ENCODE measurements at regions not wholly inside any gene's neighbourhood (a gene's known extent, or its start where the extent isn't known, plus 50 kb on each side); places are given as distances from the start of the nearest gene placed in this dataset.
A peak's percentile ranks its signal among the peaks of the same experiment; 100 is the strongest.

DNA sequence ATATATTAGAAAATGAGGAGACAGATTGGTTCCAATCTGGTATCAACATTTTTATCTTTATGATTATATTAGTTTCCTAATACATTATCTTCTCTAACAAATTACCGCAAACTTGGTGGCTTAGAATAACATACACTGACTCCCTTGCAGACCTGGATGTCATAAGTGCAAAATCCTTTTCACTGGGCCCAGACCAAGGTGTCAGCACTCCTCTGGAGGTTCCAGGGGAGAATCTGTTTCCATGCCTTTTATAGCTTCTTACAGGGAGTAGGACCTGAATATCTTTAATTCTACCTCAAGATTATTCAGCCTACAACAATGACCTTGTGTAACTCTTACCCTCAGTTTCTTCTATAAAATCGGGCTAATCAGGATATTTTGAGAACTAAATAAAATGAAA is 329.9 kb upstream of the GRM3 start:
- H3K4me3 ChIP-seq: no peak overlapping the region
- no peak for DNase-seq
- H3K4me1 ChIP-seq: no peaks in the 10 kb centered on the region
- no peaks in the 10 kb centered on the region for H3K27me3 ChIP-seq
- intact Hi-C loops (cut with DNase I; ENCODE audit: low total_unique reads): no loop called here
- 60 to 65% methylated on average over 2 of the region's 2 CpGs for WGBS, 2 donors
- no peak overlapping the region for H3K27ac ChIP-seq
- H3K36me3 ChIP-seq (ENCODE audit: low read depth, missing control alignments): no peaks in the 10 kb centered on the region
- H3K9me3 ChIP-seq: no peaks in the 10 kb centered on the region
- TF ChIP-seq, protein P1, sequence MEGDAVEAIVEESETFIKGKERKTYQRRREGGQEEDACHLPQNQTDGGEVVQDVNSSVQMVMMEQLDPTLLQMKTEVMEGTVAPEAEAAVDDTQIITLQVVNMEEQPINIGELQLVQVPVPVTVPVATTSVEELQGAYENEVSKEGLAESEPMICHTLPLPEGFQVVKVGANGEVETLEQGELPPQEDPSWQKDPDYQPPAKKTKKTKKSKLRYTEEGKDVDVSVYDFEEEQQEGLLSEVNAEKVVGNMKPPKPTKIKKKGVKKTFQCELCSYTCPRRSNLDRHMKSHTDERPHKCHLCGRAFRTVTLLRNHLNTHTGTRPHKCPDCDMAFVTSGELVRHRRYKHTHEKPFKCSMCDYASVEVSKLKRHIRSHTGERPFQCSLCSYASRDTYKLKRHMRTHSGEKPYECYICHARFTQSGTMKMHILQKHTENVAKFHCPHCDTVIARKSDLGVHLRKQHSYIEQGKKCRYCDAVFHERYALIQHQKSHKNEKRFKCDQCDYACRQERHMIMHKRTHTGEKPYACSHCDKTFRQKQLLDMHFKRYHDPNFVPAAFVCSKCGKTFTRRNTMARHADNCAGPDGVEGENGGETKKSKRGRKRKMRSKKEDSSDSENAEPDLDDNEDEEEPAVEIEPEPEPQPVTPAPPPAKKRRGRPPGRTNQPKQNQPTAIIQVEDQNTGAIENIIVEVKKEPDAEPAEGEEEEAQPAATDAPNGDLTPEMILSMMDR (IDR thresholded peaks at IDR 0.05): no peak
- no peak for TF ChIP-seq POLR2A (IDR thresholded peaks at IDR 0.05)

DNA sequence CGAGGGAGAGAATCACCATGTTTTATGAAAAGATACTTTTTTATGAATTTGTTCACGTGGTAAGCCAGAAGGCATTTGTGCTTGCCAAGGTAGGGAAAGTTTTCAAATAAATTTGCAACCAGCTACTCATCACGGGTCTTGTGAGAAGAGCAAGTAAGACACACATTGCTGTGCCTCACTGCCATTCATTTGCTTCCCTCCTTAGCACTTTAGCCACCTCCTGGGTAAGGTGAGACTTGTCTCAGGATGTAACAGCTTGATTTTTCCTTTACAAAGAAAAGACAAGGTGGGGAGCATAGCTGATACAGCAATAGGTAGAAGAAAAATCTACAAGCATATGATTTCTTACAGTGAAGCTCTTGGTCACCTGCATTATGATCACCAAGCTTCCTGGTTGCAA is 342.4 kb upstream of the GRM3 start:
- Histone ChIP-seq H3K4me3 (no peak overlapping the region), H3K36me3 (ENCODE audit: low read depth, missing control alignments) (no peaks in the 10 kb centered on the region), H3K4me1 (no peaks in the 10 kb centered on the region), H3K27me3 (no peaks in the 10 kb centered on the region), H3K9me3 (no peaks in the 10 kb centered on the region), H3K27ac (no peak overlapping the region)
- no peak for DNase-seq
- TF ChIP-seq, protein P1 (IDR thresholded peaks at IDR 0.05): no peak
- intact Hi-C loops (cut with DNase I; ENCODE audit: low total_unique reads): no loop called here
- 43 to 61% methylated on average over 3 of the region's 3 CpGs for WGBS, 2 donors

DNA sequence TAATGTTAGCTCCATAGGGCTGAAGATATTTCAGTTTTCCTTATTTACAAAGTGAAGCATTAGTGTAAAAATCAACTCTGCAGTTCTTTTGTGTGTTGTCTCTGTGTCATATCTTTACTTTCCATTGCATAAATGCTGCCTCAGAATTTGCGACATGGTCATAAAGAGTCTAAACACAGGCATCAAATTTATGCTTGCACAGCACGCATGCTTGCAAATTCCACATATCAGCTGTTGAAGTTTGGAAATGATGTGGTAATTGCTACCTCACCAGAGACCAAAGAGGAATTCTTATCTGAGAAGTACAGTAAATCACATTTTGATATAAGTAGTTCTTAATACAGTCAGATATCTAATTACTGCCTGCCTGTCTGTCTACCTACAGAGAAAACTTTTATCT is 348.2 kb upstream of the GRM3 start:
- Histone ChIP-seq H3K36me3 (ENCODE audit: low read depth, missing control alignments) (no peaks in the 10 kb centered on the region), H3K27ac (no peak overlapping the region), H3K4me3 (no peak overlapping the region), H3K27me3 (no peaks in the 10 kb centered on the region), H3K4me1 (no peaks in the 10 kb centered on the region), H3K9me3 (no peaks in the 10 kb centered on the region)
- intact Hi-C loops (cut with DNase I; ENCODE audit: low total_unique reads): no loop called here
- no peak for DNase-seq
- 58 to 73% methylated on average over 2 of the region's 2 CpGs for WGBS, 2 donors
- no peak for TF ChIP-seq POLR2A (IDR thresholded peaks at IDR 0.05)
- TF ChIP-seq, protein P1 (IDR thresholded peaks at IDR 0.05): no peak

DNA sequence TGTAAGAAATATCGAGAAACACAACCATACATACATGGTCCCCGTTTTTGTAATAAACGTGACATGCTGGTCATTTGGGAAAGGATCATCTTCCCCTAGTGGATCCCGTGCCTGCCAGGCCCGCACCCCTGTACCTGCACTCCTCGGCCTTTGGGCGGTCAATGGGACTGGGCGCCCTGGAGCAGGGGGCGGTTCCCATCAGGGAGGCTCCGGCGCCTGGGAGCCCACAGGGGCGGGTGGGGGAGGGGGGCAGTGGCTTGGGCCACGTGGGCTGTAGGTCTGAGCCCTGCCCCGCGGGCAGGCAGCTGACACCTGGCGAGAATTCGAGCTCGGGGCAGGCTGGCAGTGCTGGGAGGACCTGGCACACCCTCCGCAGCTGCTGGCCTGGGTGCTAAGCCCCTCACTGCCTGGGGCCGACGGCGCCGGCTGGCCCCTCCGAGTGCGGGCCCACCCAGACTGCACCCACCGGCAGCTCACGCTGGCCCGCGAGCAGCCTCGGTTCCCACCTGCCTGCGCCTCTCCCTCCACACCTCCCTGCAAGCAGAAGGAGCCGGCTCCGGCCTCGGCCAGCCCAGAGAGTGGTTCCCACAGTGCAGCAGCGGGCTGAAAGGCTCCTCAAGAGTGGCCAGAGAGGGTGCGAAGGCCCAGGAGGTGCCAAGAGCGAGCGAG is 361.6 kb upstream of the GRM3 start:
- no peaks in the 10 kb centered on the region for H3K36me3 ChIP-seq (ENCODE audit: low read depth, missing control alignments)
- no peaks in the 10 kb centered on the region for H3K4me1 ChIP-seq
- WGBS, 2 donors: 46 to 80% methylated on average over 15 to 38 of the region's 38 CpGs
- TF ChIP-seq, protein P1 (IDR thresholded peaks at IDR 0.05): no peak
- no peak for TF ChIP-seq POLR2A (IDR thresholded peaks at IDR 0.05)
- H3K27ac ChIP-seq: no peak overlapping the region
- H3K9me3 ChIP-seq: no peaks in the 10 kb centered on the region
- intact Hi-C loops (cut with DNase I; ENCODE audit: low total_unique reads): no loop called here
- H3K4me3 ChIP-seq: peak overlapping the region in 1 of 2 donors; percentile 38
- H3K27me3 ChIP-seq: no peaks in the 10 kb centered on the region
- DNase-seq: peak; percentile 13

DNA sequence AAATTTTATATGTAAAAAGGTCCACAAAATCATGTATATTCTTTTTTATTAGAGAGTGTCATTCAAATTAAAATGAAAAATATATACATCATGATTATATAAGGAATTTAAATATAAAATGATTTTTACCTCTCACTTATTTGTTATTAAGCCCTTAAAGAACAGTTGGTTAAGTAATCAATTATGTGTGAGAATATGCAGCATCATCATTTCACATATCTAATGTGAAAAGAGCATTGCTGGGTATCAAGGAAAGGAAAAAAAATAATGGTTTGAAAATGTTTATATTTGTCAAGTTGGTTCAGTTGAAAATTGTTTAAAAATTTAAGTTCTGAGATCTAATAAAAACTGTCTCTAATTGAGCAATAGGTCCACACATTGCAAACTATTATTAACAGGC is 363.6 kb upstream of the GRM3 start:
- Histone ChIP-seq H3K27ac (no peak overlapping the region), H3K36me3 (ENCODE audit: low read depth, missing control alignments) (no peaks in the 10 kb centered on the region), H3K27me3 (no peaks in the 10 kb centered on the region), H3K4me1 (no peaks in the 10 kb centered on the region), H3K9me3 (no peaks in the 10 kb centered on the region), H3K4me3 (no peak overlapping the region)
- DNase-seq: no peak
- intact Hi-C loops (cut with DNase I; ENCODE audit: low total_unique reads): no loop called here
- TF ChIP-seq, protein P1 (IDR thresholded peaks at IDR 0.05): no peak
- no peak for TF ChIP-seq POLR2A (IDR thresholded peaks at IDR 0.05)
